Lung (tissue), 11 donors: ENCODE measurements at regions not wholly inside any gene's neighbourhood (a gene's known extent, or its start where the extent isn't known, plus 50 kb on each side); places are given as distances from the start of the nearest gene placed in this dataset.

Experiments
- ATAC-seq: fragments of 200-7000 bp; cut with Tn5 transposase; one replicate; pipeline ENCODE4 v1.9.1; 2020; ENCODE audit warnings: moderate number of reproducible peaks; ENCODE audit not compliant: insufficient read depth, low FRiP score
- DNase-seq, 3 donors: peaks; one replicate each; pipeline ENCODE4 v3.0.0-alpha.2; 2013 to 2017
- H3K27ac ChIP-seq, 2 donors: one replicate each; pipeline ENCODE4 v1.5.1; 2013; ENCODE audit warnings: mild to moderate bottlenecking in 2 of 2, moderate library complexity in 2 of 2, control low read depth in 1 of 2, inconsistent platforms in 1 of 2, low read depth in 1 of 2, low read length in 1 of 2
- H3K27me3 ChIP-seq, 3 donors: one replicate each; pipeline ENCODE4 v1.5.1; 2013; ENCODE audit warnings: low read length in 2 of 3; ENCODE audit not compliant: control insufficient read depth in 3 of 3, insufficient read depth in 3 of 3
- H3K36me3 ChIP-seq, 4 donors: one replicate each; pipeline ENCODE4 v1.5.1; 2013; ENCODE audit warnings: low read length in 4 of 4, mild to moderate bottlenecking in 1 of 4, moderate library complexity in 1 of 4; ENCODE audit not compliant: control insufficient read depth in 4 of 4, insufficient read depth in 4 of 4
- H3K4me1 ChIP-seq, 5 donors: one replicate each; pipeline ENCODE4 v1.5.1; 2013; ENCODE audit warnings: low read length in 5 of 5, mild to moderate bottlenecking in 2 of 5, moderate library complexity in 1 of 5; ENCODE audit not compliant: control insufficient read depth in 5 of 5, insufficient read depth in 5 of 5
- H3K4me3 ChIP-seq: one replicate; pipeline ENCODE4 v1.5.1; 2013; ENCODE audit warnings: mild to moderate bottlenecking, control low read depth, moderate library complexity
- H3K9ac ChIP-seq, 2 donors: one replicate each; pipeline ENCODE4 v1.5.1; 2013; ENCODE audit warnings: low read length in 2 of 2, control low read depth in 1 of 2; ENCODE audit not compliant: insufficient read depth in 1 of 2
- H3K9me3 ChIP-seq, 4 donors: one replicate each; pipeline ENCODE4 v1.5.1; 2013; ENCODE audit warnings: low read length in 3 of 4, mild to moderate bottlenecking in 1 of 4, moderate library complexity in 1 of 4; ENCODE audit not compliant: control insufficient read depth in 4 of 4, insufficient read depth in 3 of 4
- CTCF ChIP-seq: IDR thresholded peaks from 2 replicates; pipeline ENCODE4 v1.5.1; 2012; ENCODE audit warnings: mild to moderate bottlenecking; ENCODE audit errors: control extremely low read depth, extremely low read depth
- WGBS, 2 donors: extraction: QIAGEN DNeasy Blood & Tissue Kit; methylation state at CpG; one replicate each; pipeline ENCODE4 v1.1.7; 2013; 5-methylcytosine and 5-hydroxymethylcytosine counted together
- donor health status: control.
- donor health status: control.
- donor health status: Bipolar disorder and iron deficiency.
- donor health status: healthy.
- donor health status: DM: yes; HTN: yes; CAD: no.

- TF ChIP-seq CTCF, result no peak
- H3K9me3 ChIP-seq, result peaks cover 0 to 6% (median 0%) of the 10 kb centered on the region in 4 donors
- H3K4me3 ChIP-seq, result no peak overlapping the region
- ATAC-seq (no peak), DNase-seq (no peak)
- no peaks in the 10 kb centered on the region for H3K27me3 ChIP-seq
- H3K27ac ChIP-seq, result no peak overlapping the region
- WGBS, 2 donors, result 77 to 98% methylated on average over 3 of the region's 3 CpGs
- no peak overlapping the region for H3K9ac ChIP-seq
- no peaks in the 10 kb centered on the region for H3K36me3 ChIP-seq
- H3K4me1 ChIP-seq, result no peaks in the 10 kb centered on the region
These were observed 148.8 kb upstream of the GADL1 start for GRCh38 chr3:31043184-31043819.

- H3K9ac ChIP-seq, result no peak overlapping the region
- H3K4me1 ChIP-seq, result no peaks in the 10 kb centered on the region
- H3K27me3 ChIP-seq, result no peaks in the 10 kb centered on the region
- no peak overlapping the region for H3K4me3 ChIP-seq
- DNase-seq (no peak), ATAC-seq (no peak)
- 86 to 95% methylated on average over 3 of the region's 3 CpGs for WGBS, 2 donors
- TF ChIP-seq CTCF, result no peak
- no peaks in the 10 kb centered on the region for H3K36me3 ChIP-seq
- peaks cover 0 to 4% (median 0%) of the 10 kb centered on the region in 4 donors for H3K9me3 ChIP-seq
- H3K27ac ChIP-seq, result no peak overlapping the region
These were observed 153.2 kb upstream of the GADL1 start for GRCh38 chr3:31047673-31048072.

GRCh38 chr3:31048143-31048542 lies 153.7 kb upstream of the GADL1 start:
- DNase-seq (no peak), ATAC-seq (no peak)
- H3K4me3 ChIP-seq, result no peak overlapping the region
- H3K36me3 ChIP-seq, result no peaks in the 10 kb centered on the region
- H3K9me3 ChIP-seq, result peaks cover 0 to under 1% (median 0%) of the 10 kb centered on the region in 4 donors
- no peaks in the 10 kb centered on the region for H3K4me1 ChIP-seq
- H3K9ac ChIP-seq, result no peak overlapping the region
- H3K27me3 ChIP-seq, result no peaks in the 10 kb centered on the region
- H3K27ac ChIP-seq, result no peak overlapping the region
- no peak for TF ChIP-seq CTCF
- WGBS, 2 donors, result 86 to 87% methylated on average over 2 of the region's 2 CpGs

GRCh38 chr3:31050296-31050695 lies 155.8 kb upstream of the GADL1 start:
- TF ChIP-seq CTCF, result no peak
- H3K4me1 ChIP-seq, result no peaks in the 10 kb centered on the region

More at GRCh38 chr3:31050296-31050695, 155.8 kb upstream of the GADL1 start:
- H3K27me3 ChIP-seq, result no peaks in the 10 kb centered on the region
- DNase-seq (no peak), ATAC-seq (no peak)
- no peaks in the 10 kb centered on the region for H3K9me3 ChIP-seq
- H3K9ac ChIP-seq, result no peak overlapping the region
- H3K27ac ChIP-seq, result no peak overlapping the region
- no peaks in the 10 kb centered on the region for H3K36me3 ChIP-seq
- no peak overlapping the region for H3K4me3 ChIP-seq
